ENCODE measurements at regions not wholly inside any gene's neighbourhood (a gene's known extent, or its start where the extent isn't known, plus 50 kb on each side); places are given as distances from the start of the nearest gene placed in this dataset.
A peak's percentile ranks its signal among the peaks of the same experiment; 100 is the strongest.
"Not testable (repeated sequence)": the region's sequence is repeated elsewhere in the genome, so short reads cannot be mapped to it uniquely, and the experiment has no call there.

- Mint-ChIP-seq H3K36me3 (ENCODE audit: low read depth) (no peaks in the 10 kb centered on the region), H3K9me3 (ENCODE audit: low read depth) (peaks cover 38% of the 10 kb centered on the region)
Observed at GRCh38 chr20:29744071-29744470, 1513.4 kb upstream of the DEFB115 start.

GRCh38 chr20:29745534-29746245 lies 1511.8 kb upstream of the DEFB115 start:
- H3K27me3 Mint-ChIP-seq (ENCODE audit: low read depth); H3K4me1 Mint-ChIP-seq (ENCODE audit: low read depth); H3K27ac Mint-ChIP-seq (ENCODE audit: unreplicated experiment); H3K36me3 Mint-ChIP-seq (ENCODE audit: low read depth); H3K4me3 Mint-ChIP-seq (ENCODE audit: unreplicated experiment): not testable (repeated sequence)
- peaks cover 33% of the 10 kb centered on the region for H3K9me3 Mint-ChIP-seq (ENCODE audit: low read depth)
- peak; percentile 92 for DNase-seq (ENCODE audit: low spot score)

More at GRCh38 chr20:29744071-29744470, 1513.4 kb upstream of the DEFB115 start:
- H3K27ac Mint-ChIP-seq (ENCODE audit: unreplicated experiment), result no peak overlapping the region
- no peaks in the 10 kb centered on the region for H3K27me3 Mint-ChIP-seq (ENCODE audit: low read depth)
- H3K4me1 Mint-ChIP-seq (ENCODE audit: low read depth), result no peaks in the 10 kb centered on the region
- no peak for TF ChIP-seq CTCF (IDR thresholded peaks at IDR 0.05)
- DNase-seq (ENCODE audit: low spot score), result peak; percentile 73
- no peak overlapping the region for H3K4me3 Mint-ChIP-seq (ENCODE audit: unreplicated experiment)

GRCh38 chr20:29750268-29750899 lies 1507.1 kb upstream of the DEFB115 start:
- peaks cover 7% of the 10 kb centered on the region for H3K36me3 Mint-ChIP-seq (ENCODE audit: low read depth)
- peaks cover 59% of the 10 kb centered on the region for H3K9me3 Mint-ChIP-seq (ENCODE audit: low read depth)
- H3K27me3 Mint-ChIP-seq (ENCODE audit: low read depth), result no peaks in the 10 kb centered on the region
- no peaks in the 10 kb centered on the region for H3K4me1 Mint-ChIP-seq (ENCODE audit: low read depth)
- no peak for TF ChIP-seq CTCF (IDR thresholded peaks at IDR 0.05)
- H3K4me3 Mint-ChIP-seq (ENCODE audit: unreplicated experiment), result no peak overlapping the region
- no peak for DNase-seq (ENCODE audit: low spot score)
- H3K27ac Mint-ChIP-seq (ENCODE audit: unreplicated experiment), result no peak overlapping the region

- not testable (repeated sequence) for DNase-seq (ENCODE audit: low spot score); H3K4me3 Mint-ChIP-seq (ENCODE audit: unreplicated experiment)
Observed at GRCh38 chr20:29752644-29753425, 1504.6 kb upstream of the DEFB115 start.

GRCh38 chr20:29753426-29753746 lies 1504.1 kb upstream of the DEFB115 start:
- DNase-seq (ENCODE audit: low spot score); H3K4me3 Mint-ChIP-seq (ENCODE audit: unreplicated experiment); H3K27ac Mint-ChIP-seq (ENCODE audit: unreplicated experiment); H3K27me3 Mint-ChIP-seq (ENCODE audit: low read depth); H3K4me1 Mint-ChIP-seq (ENCODE audit: low read depth); H3K36me3 Mint-ChIP-seq (ENCODE audit: low read depth): not testable (repeated sequence)
- H3K9me3 Mint-ChIP-seq (ENCODE audit: low read depth), result peaks cover 51% of the 10 kb centered on the region

More at GRCh38 chr20:29752644-29753425, 1504.6 kb upstream of the DEFB115 start:
- peaks cover 53% of the 10 kb centered on the region for H3K9me3 Mint-ChIP-seq (ENCODE audit: low read depth)
- not testable (repeated sequence) for H3K27me3 Mint-ChIP-seq (ENCODE audit: low read depth); H3K27ac Mint-ChIP-seq (ENCODE audit: unreplicated experiment); H3K36me3 Mint-ChIP-seq (ENCODE audit: low read depth); H3K4me1 Mint-ChIP-seq (ENCODE audit: low read depth)

- peaks cover 53% of the 10 kb centered on the region for H3K9me3 Mint-ChIP-seq (ENCODE audit: low read depth)
- H3K4me1 Mint-ChIP-seq (ENCODE audit: low read depth); DNase-seq (ENCODE audit: low spot score); H3K36me3 Mint-ChIP-seq (ENCODE audit: low read depth); H3K27ac Mint-ChIP-seq (ENCODE audit: unreplicated experiment); H3K27me3 Mint-ChIP-seq (ENCODE audit: low read depth); H3K4me3 Mint-ChIP-seq (ENCODE audit: unreplicated experiment): not testable (repeated sequence)
Observed at GRCh38 chr20:29753879-29754278, 1503.6 kb upstream of the DEFB115 start.

- not testable (repeated sequence) for H3K27ac Mint-ChIP-seq (ENCODE audit: unreplicated experiment); H3K4me1 Mint-ChIP-seq (ENCODE audit: low read depth); H3K4me3 Mint-ChIP-seq (ENCODE audit: unreplicated experiment); H3K27me3 Mint-ChIP-seq (ENCODE audit: low read depth); DNase-seq (ENCODE audit: low spot score); H3K36me3 Mint-ChIP-seq (ENCODE audit: low read depth)
- H3K9me3 Mint-ChIP-seq (ENCODE audit: low read depth), result peaks cover 57% of the 10 kb centered on the region
Observed at GRCh38 chr20:29755854-29756498, 1501.5 kb upstream of the DEFB115 start.

All from chondrocyte (in vitro differentiated cells).